ENCODE measurements at regions not wholly inside any gene's neighbourhood (a gene's known extent, or its start where the extent isn't known, plus 50 kb on each side); places are given as distances from the start of the nearest gene placed in this dataset.

DNA sequence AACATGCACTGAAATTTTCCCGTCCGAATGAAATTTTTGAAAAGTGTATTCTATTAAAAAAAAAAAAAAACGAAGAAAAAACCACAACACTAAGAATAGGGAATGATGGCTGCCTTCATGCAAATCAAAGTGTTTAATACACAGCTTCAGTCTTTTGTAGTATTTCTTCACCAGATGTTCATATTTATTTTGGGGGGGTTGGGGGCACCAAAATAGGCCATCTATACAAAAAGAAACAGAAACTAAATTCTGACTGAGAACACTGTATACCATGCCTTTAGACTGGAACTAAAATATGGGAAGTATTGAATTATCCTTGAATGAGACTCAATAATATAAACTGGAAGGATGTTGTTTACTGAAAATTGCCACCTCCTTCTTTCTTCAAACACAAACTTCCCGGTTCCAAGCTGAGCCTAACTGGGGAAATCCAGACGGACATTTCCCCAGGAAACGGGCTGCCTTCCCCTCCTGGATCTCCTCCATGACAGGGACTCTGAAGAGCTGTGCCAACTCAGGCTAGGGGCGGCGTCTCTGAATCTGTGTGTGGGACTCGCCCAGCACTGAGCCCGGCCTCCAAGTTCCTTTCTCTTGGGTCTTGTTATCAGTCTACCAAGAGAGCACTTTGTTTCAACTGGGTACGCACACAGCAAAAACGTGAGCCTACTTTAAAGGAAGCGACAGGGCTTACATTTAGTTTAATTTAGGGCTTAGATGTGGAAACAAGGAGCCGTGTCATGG, 511.3 kb upstream of the ADAMTS16 start:
- no peaks in the 10 kb centered on the region for H3K4me1 Mint-ChIP-seq
- no peak overlapping the region for H3K4me3 Mint-ChIP-seq
- H3K36me3 Mint-ChIP-seq, result no peaks in the 10 kb centered on the region
- DNase-seq, result no peak
- peaks cover 5% of the 10 kb centered on the region for H3K9me3 Mint-ChIP-seq
- H3K27me3 Mint-ChIP-seq, result no peaks in the 10 kb centered on the region
- H3K27ac Mint-ChIP-seq, result no peak overlapping the region

- no peaks in the 10 kb centered on the region for H3K36me3 Mint-ChIP-seq
- H3K4me3 Mint-ChIP-seq, result no peak overlapping the region
- peaks cover 5% of the 10 kb centered on the region for H3K9me3 Mint-ChIP-seq
- no peaks in the 10 kb centered on the region for H3K27me3 Mint-ChIP-seq
- H3K4me1 Mint-ChIP-seq, result no peaks in the 10 kb centered on the region
- no peak overlapping the region for H3K27ac Mint-ChIP-seq
- DNase-seq, result no peak
Measured at GRCh38 chr5:4630031-4630430, 510.1 kb upstream of the ADAMTS16 start.

- Mint-ChIP-seq H3K27me3 (no peaks in the 10 kb centered on the region), H3K27ac (no peak overlapping the region), H3K36me3 (no peaks in the 10 kb centered on the region), H3K4me1 (no peaks in the 10 kb centered on the region), H3K4me3 (no peak overlapping the region), H3K9me3 (no peaks in the 10 kb centered on the region)
- DNase-seq, result no peak
Measured at GRCh38 chr5:4634342-4634741, 505.8 kb upstream of the ADAMTS16 start.

GRCh38 chr5:4636378-4636777, 503.8 kb upstream of the ADAMTS16 start:
- no peaks in the 10 kb centered on the region for H3K27me3 Mint-ChIP-seq
- DNase-seq, result no peak
- no peak overlapping the region for H3K4me3 Mint-ChIP-seq
- H3K36me3 Mint-ChIP-seq, result no peaks in the 10 kb centered on the region
- H3K27ac Mint-ChIP-seq, result no peak overlapping the region
- H3K4me1 Mint-ChIP-seq, result no peaks in the 10 kb centered on the region
- no peaks in the 10 kb centered on the region for H3K9me3 Mint-ChIP-seq

- no peak overlapping the region for H3K4me3 Mint-ChIP-seq
- H3K4me1 Mint-ChIP-seq, result no peaks in the 10 kb centered on the region
- no peak overlapping the region for H3K27ac Mint-ChIP-seq
- H3K36me3 Mint-ChIP-seq, result no peaks in the 10 kb centered on the region
- H3K9me3 Mint-ChIP-seq, result no peaks in the 10 kb centered on the region
- no peaks in the 10 kb centered on the region for H3K27me3 Mint-ChIP-seq
- DNase-seq, result no peak
Measured at GRCh38 chr5:4639946-4640345, 500.2 kb upstream of the ADAMTS16 start.

DNA sequence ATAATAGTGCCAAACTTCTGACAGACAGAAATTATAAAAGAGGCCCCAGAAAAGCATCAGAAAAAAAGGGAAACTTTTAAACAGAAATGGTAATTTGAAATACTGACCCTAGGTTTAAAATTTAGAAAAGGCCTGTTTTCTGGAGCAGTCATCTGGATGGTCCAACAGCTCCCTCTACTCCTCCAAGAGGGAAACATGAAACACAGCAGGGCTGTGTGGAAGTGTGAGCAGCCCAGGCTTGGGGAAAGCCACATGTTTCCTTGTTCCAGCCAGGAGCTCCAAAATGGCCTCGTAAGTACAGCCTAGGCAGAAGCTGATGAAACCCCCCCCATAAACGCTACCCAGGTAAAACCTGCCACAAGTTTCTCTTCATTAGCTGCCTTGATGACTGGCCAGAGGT, 499.3 kb upstream of the ADAMTS16 start:
- H3K4me1 Mint-ChIP-seq, result no peaks in the 10 kb centered on the region
- no peaks in the 10 kb centered on the region for H3K9me3 Mint-ChIP-seq

GRCh38 chr5:4642525-4642924, 497.6 kb upstream of the ADAMTS16 start:
- Mint-ChIP-seq H3K9me3 (no peaks in the 10 kb centered on the region), H3K27me3 (no peaks in the 10 kb centered on the region), H3K4me3 (no peak overlapping the region), H3K27ac (no peak overlapping the region), H3K4me1 (no peaks in the 10 kb centered on the region), H3K36me3 (no peaks in the 10 kb centered on the region)
- DNase-seq, result no peak

More for the DNA sequence above, 499.3 kb upstream of the ADAMTS16 start:
- DNase-seq, result no peak
- no peak overlapping the region for H3K27ac Mint-ChIP-seq
- H3K4me3 Mint-ChIP-seq, result no peak overlapping the region
- H3K27me3 Mint-ChIP-seq, result no peaks in the 10 kb centered on the region
- H3K36me3 Mint-ChIP-seq, result no peaks in the 10 kb centered on the region

DNA sequence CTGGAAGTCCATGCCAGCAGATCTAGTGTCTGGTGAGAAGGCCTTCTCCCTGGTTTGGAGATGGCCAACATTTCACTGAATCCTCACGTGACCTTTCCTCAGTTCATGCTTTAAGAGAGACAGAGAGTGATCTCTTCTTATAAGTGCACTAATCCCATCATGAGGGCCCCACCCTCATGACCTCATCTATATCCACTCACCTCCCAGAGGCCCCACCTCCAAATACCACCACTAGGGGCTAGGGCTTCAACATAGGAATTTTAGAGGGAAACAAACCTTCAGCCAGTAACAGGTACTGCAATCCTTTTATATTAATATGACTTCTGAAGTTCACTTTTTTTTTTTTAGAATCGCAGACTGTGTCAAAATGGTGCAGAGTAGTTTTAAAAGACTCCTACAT, 496.9 kb upstream of the ADAMTS16 start:
- H3K9me3 Mint-ChIP-seq, result no peaks in the 10 kb centered on the region
- no peak for DNase-seq
- H3K4me1 Mint-ChIP-seq, result no peaks in the 10 kb centered on the region
- no peaks in the 10 kb centered on the region for H3K27me3 Mint-ChIP-seq
- no peak overlapping the region for H3K27ac Mint-ChIP-seq
- no peaks in the 10 kb centered on the region for H3K36me3 Mint-ChIP-seq
- H3K4me3 Mint-ChIP-seq, result no peak overlapping the region

GRCh38 chr5:4643960-4644359, 496.2 kb upstream of the ADAMTS16 start:
- Mint-ChIP-seq H3K27me3 (no peaks in the 10 kb centered on the region), H3K4me3 (no peak overlapping the region), H3K27ac (no peak overlapping the region), H3K9me3 (no peaks in the 10 kb centered on the region), H3K4me1 (no peaks in the 10 kb centered on the region), H3K36me3 (no peaks in the 10 kb centered on the region)
- no peak for DNase-seq

DNA sequence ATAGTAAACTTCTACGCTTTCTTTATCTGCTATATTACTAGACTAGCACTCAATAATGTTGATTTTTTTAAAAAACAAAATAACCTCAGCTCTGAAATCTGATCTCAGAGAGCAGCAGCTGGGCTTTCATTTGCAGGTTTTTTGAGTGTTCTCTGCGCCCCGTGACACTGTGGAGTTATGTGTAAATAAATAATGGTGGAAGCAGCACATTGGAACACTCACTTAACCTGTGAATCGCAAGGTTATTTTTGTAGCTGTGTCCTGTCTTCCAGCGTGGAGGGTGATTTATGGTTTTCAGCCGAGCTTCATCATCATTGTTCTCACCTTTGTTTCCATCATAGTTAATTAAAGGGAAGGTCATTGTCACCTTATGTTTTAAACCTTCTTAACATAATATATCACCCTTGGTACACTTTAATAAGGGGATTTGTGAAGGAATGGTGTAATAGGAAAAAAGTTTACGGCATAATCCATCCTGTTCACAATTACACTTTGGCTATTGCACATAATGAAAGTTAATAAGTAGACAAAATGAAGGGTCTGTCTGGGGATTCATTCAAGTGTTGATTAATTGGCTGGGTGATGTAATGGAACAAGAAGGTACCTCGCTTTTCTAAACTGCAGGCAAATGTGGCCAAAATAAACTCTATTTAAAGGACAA, 493.3 kb upstream of the ADAMTS16 start:
- Mint-ChIP-seq H3K4me3 (no peak overlapping the region), H3K9me3 (no peaks in the 10 kb centered on the region), H3K27ac (no peak overlapping the region), H3K27me3 (no peaks in the 10 kb centered on the region), H3K36me3 (no peaks in the 10 kb centered on the region), H3K4me1 (no peaks in the 10 kb centered on the region)
- DNase-seq, result no peak

GRCh38 chr5:4647955-4648354, 492.2 kb upstream of the ADAMTS16 start:
- no peaks in the 10 kb centered on the region for H3K27me3 Mint-ChIP-seq
- no peaks in the 10 kb centered on the region for H3K36me3 Mint-ChIP-seq
- H3K4me3 Mint-ChIP-seq, result no peak overlapping the region
- no peaks in the 10 kb centered on the region for H3K4me1 Mint-ChIP-seq
- H3K9me3 Mint-ChIP-seq, result no peaks in the 10 kb centered on the region
- no peak overlapping the region for H3K27ac Mint-ChIP-seq
- DNase-seq, result no peak

DNA sequence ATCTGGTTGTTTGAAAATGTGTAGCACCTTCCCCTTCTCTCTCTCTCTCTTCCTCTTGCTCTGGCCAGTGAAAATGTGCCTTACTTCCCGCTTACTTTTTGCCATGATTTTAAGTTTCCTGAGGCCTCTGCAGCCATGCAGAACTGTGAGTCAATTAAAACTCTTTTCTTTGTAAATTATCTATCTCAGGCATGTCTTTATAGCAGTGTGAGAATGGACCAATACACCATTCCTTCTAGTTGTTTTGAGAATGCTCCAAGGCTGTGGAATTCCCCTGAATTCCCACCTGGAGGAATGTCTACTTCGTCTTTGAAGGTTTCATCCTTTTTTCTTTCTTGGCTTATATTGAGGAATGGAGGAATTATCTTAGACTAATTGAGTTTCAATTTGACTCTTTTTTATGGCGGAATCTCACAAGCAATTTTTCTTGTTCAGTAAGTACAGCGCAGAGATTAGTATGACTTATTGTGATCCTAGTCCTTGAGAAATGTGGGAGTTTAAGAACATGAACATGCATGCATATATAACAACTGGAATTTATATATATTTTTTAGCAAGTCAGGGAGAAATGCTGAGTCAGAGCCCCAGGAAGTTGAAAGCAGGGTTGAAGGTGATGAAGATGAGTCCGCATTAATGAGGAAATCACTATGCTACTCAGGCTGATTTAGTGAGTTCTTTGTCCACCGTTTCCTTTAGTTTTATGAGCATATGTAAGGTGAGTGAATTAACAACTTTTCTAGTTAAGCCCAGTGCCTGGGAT, 488.1 kb upstream of the ADAMTS16 start:
- Mint-ChIP-seq H3K4me1 (no peaks in the 10 kb centered on the region), H3K27ac (no peak overlapping the region), H3K4me3 (no peak overlapping the region), H3K9me3 (no peaks in the 10 kb centered on the region), H3K27me3 (no peaks in the 10 kb centered on the region), H3K36me3 (no peaks in the 10 kb centered on the region)
- no peak for DNase-seq

DNA sequence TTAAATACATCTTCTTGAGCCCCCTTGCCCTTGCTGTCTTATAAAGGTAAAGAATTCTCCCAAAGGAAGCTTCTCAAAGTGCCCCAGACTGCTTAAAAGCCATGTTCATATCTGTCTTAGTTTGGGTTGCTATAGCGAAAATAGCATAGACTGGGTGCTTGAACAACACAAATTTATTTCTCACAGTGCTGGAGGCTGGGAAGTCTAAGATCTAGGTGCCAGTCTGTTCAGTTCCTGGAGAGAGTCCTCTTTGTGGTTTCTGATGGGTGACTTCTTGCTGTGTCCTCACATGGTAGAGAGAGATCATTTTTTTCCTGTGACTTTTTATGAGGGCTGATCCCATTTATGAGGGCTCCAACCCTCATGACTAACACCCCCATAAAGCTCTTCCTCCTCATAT, 486.7 kb upstream of the ADAMTS16 start:
- Mint-ChIP-seq H3K9me3 (no peaks in the 10 kb centered on the region), H3K27me3 (no peaks in the 10 kb centered on the region), H3K27ac (no peak overlapping the region), H3K36me3 (no peaks in the 10 kb centered on the region), H3K4me1 (no peaks in the 10 kb centered on the region), H3K4me3 (no peak overlapping the region)
- DNase-seq, result no peak

DNA sequence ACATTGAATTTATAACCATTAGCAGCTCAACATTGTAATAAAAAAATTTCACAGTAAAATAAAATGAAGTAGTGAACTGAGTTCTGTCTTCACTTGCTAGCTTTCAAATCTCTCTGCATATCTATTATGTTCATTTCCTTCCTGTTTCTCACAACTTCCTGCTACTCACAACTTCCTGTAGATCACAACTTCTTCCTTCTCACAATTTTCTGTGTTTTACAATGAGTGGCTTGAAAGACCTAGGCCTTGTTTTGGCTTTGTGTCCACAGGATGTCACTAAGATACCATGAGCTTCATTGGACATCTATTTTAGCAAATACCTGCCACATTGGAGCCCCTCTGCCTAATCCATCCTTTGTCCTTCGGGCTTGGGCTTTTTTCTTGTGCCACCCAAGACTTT, 480.3 kb upstream of the ADAMTS16 start:
- DNase-seq, result no peak
- H3K27ac Mint-ChIP-seq, result no peak overlapping the region
- H3K4me1 Mint-ChIP-seq, result no peaks in the 10 kb centered on the region
- no peaks in the 10 kb centered on the region for H3K27me3 Mint-ChIP-seq
- H3K36me3 Mint-ChIP-seq, result no peaks in the 10 kb centered on the region
- H3K9me3 Mint-ChIP-seq, result peaks cover 3% of the 10 kb centered on the region
- H3K4me3 Mint-ChIP-seq, result no peak overlapping the region

DNA sequence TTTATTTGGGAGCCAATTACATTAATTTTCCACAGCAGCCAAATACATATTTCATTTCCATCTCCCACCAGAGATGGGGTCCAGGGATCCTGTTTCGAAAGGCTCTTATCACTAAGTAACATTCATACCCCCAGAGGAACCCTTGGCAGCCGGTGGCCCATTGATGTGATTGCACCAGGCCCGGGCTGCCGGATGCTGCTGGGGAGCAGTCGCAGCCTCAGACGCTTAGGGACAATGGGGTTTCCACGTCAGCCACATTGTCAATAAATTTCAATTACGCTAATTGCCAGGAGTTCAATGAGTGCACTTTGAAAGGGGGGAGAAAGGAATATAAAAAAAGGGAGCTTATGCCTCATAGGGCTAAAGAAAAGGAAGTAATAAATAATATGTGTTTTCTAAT, 478.8 kb upstream of the ADAMTS16 start:
- H3K9me3 Mint-ChIP-seq, result peaks cover 3% of the 10 kb centered on the region
- no peak for DNase-seq
- H3K27ac Mint-ChIP-seq, result no peak overlapping the region
- no peaks in the 10 kb centered on the region for H3K4me1 Mint-ChIP-seq
- H3K4me3 Mint-ChIP-seq, result no peak overlapping the region
- no peaks in the 10 kb centered on the region for H3K27me3 Mint-ChIP-seq
- no peaks in the 10 kb centered on the region for H3K36me3 Mint-ChIP-seq
